BJ (cell line): ENCODE measurements at regions not wholly inside any gene's neighbourhood (a gene's known extent, or its start where the extent isn't known, plus 50 kb on each side); places are given as distances from the start of the nearest gene placed in this dataset.

Experiments used
- CTCF ChIA-PET: fragments of 350-600 bp; formaldehyde crosslinking; extraction: SDS; loops from one replicate; lab custom pipeline; 2021; ENCODE audit warnings: antibody characterized with exemption, inconsistent platforms; lab: Yijun Ruan, JAX
- POLR2A ChIA-PET: fragments of 300-600 bp; sonication (Branson Sonifier 250); formaldehyde crosslinking; extraction: SDS; loops from one replicate; lab custom pipeline; 2021; ENCODE audit warnings: antibody characterized with exemption; lab: Charles Lee
- DNase-seq: peaks from one replicate; pipeline ENCODE4 v3.0.0-alpha.2; 2011; ENCODE audit warnings: low read depth
- H3K27me3 ChIP-seq: 2 replicates; pipeline ENCODE4 v1.6.0; 2011; ENCODE audit warnings: low read length; ENCODE audit not compliant: control insufficient read depth, insufficient read depth
- H3K36me3 ChIP-seq: 2 replicates; pipeline ENCODE4 v1.5.1; 2011; ENCODE audit warnings: low read length; ENCODE audit not compliant: control insufficient read depth, insufficient read depth
- H3K4me3 ChIP-seq: 2 replicates; pipeline ENCODE4 v1.5.1; 2011; ENCODE audit warnings: low read depth, mild to moderate bottlenecking, control low read depth, low read length
- CTCF ChIP-seq: IDR thresholded peaks from 2 replicates; pipeline ENCODE4 v1.5.1; 2011; ENCODE audit warnings: low read depth, mild to moderate bottlenecking, control low read depth, inconsistent platforms, low read length, moderate library complexity; ENCODE audit not compliant: insufficient read depth

DNA sequence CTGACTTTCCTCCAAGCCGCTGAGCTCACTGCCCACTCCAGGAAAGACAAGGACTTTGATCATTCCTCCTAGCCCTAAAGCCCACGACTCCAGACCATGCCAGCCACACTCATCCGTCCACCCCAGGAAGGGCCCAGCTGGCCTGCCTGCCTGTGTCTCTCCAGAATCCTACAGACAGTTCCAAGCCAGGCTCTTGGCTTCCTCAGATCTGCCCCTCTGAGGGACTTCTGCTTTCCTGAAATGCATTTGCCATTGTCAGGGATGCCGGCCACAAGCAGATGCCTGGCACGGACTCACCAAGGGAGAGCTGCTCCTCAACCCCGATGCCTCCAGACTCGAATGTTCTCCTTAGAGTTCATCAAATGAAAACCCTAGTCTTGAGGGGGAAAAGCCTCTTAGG lies 155.8 kb downstream of the OAT start:
- no peaks in the 10 kb centered on the region for H3K36me3 ChIP-seq
- ChIA-PET CTCF (no interaction called here), POLR2A (no interaction called here)

DNA sequence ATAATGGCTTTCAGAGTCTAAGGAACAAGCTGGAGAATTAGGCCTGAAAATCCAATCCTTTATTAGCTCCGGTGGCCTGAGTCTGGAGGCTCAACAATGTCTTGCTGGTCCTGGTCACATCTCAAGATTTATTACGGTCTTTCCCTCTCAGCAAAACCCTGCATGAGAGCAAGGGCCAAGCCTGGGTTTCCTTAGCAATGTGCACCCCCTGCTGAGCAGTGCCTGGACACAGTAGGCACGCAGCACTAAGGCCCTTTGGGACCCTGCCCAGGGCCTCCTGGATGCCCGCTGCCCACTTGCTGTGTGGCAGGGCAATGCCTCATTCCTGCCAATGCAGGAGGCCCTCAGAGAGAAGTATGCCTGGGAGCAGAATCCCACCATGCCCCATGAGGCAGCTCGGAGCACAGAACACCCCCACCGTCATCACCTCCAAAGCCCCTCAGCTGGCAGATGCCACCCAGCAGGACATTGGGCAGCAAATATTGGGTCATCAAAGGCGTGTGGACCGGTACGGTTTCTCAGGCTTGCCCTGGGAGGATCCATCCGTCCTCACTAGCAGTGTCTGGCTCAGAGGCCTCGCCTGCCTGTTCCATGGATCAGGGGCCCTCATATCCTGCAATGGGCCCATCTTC lies 156.4 kb downstream of the OAT start:
- TF ChIP-seq CTCF: no peak
- POLR2A ChIA-PET: no interaction called here
- no peak overlapping the region for H3K4me3 ChIP-seq
- CTCF ChIA-PET: no interaction called here
- no peaks in the 10 kb centered on the region; the same call in 1 of the 2 replicates for H3K27me3 ChIP-seq
- H3K36me3 ChIP-seq: no peaks in the 10 kb centered on the region
- DNase-seq: no peak

More for the DNA sequence above, 155.8 kb downstream of the OAT start:
- no peak overlapping the region for H3K4me3 ChIP-seq
- H3K27me3 ChIP-seq: no peaks in the 10 kb centered on the region; the same call in 1 of the 2 replicates
- no peak for DNase-seq
- no peak for TF ChIP-seq CTCF

GRCh38 chr10:124259139-124259825 lies 159.4 kb downstream of the OAT start:
- H3K4me3 ChIP-seq: no peak overlapping the region
- no peaks in the 10 kb centered on the region; the same call in 1 of the 2 replicates for H3K27me3 ChIP-seq
- no peaks in the 10 kb centered on the region for H3K36me3 ChIP-seq
- ChIA-PET CTCF (interaction anchor here (0.9 to 1.0 kb wide), 2 partner anchors 9 to 131 kb away, joined by 3 to 5 read pairs; no protein-coding TSS in a partner anchor), POLR2A (interaction anchor here (0.6 kb wide), 1 partner anchor 329 kb away, joined by 4 read pairs; no protein-coding TSS in a partner anchor)
- DNase-seq: no peak
- peak; percentile 28; the same call in 1 of the 2 replicates for TF ChIP-seq CTCF

GRCh38 chr10:124257781-124258180 lies 160.9 kb downstream of the OAT start:
- CTCF ChIA-PET: interaction anchor here (0.8 to 1.3 kb wide), 2 partner anchors 43 to 156 kb away, joined by 3 read pairs; no protein-coding TSS in a partner anchor
- H3K27me3 ChIP-seq: no peaks in the 10 kb centered on the region; the same call in 1 of the 2 replicates
- TF ChIP-seq CTCF: no peak
- POLR2A ChIA-PET: no interaction called here
- no peak for DNase-seq
- no peak overlapping the region for H3K4me3 ChIP-seq
- H3K36me3 ChIP-seq: no peaks in the 10 kb centered on the region

- Histone ChIP-seq H3K36me3 (no peaks in the 10 kb centered on the region), H3K27me3 (no peaks in the 10 kb centered on the region; the same call in none of the 2 replicates), H3K4me3 (no peak overlapping the region)
- POLR2A ChIA-PET: no interaction called here
- no peak for TF ChIP-seq CTCF
- no peak for DNase-seq
- CTCF ChIA-PET: interaction anchor here (0.7 kb wide), 1 partner anchor 261 kb away, joined by 3 read pairs; no protein-coding TSS in a partner anchor
Measured at GRCh38 chr10:124256151-124256550, 162.6 kb downstream of the OAT start.
